Parathyroid adenoma (tissue), 2 donors: ENCODE measurements at regions not wholly inside any gene's neighbourhood (a gene's known extent, or its start where the extent isn't known, plus 50 kb on each side); places are given as distances from the start of the nearest gene placed in this dataset.

Experiments used
- H2AFZ ChIP-seq: fragments of 300-600 bp; sonication (generic); one replicate; pipeline ENCODE4 v1.7.0; 2017; ENCODE audit warnings: antibody characterized with exemption, mild to moderate bottlenecking
- H3K27ac ChIP-seq: fragments of 300-600 bp; sonication (generic); one replicate; pipeline ENCODE4 v1.7.0; 2017
- H3K27me3 ChIP-seq: fragments of 300-600 bp; sonication (generic); one replicate; pipeline ENCODE4 v1.7.0; 2017; ENCODE audit warnings: low read length; ENCODE audit not compliant: control insufficient read depth, insufficient read depth
- H3K36me3 ChIP-seq: fragments of 300-600 bp; sonication (generic); one replicate; pipeline ENCODE4 v1.7.0; 2017; ENCODE audit warnings: low read length; ENCODE audit not compliant: control insufficient read depth, insufficient read depth
- H3K4me1 ChIP-seq: fragments of 300-600 bp; sonication (generic); one replicate; pipeline ENCODE4 v1.7.0; 2017; ENCODE audit warnings: control low read depth
- H3K4me2 ChIP-seq: fragments of 300-600 bp; sonication (generic); one replicate; pipeline ENCODE4 v1.7.0; 2017; ENCODE audit warnings: low read length
- H3K4me3 ChIP-seq: fragments of 300-600 bp; sonication (generic); one replicate; pipeline ENCODE4 v1.7.0; 2017; ENCODE audit warnings: low read depth, low read length
- H3K79me2 ChIP-seq: fragments of 300-600 bp; sonication (generic); one replicate; pipeline ENCODE4 v1.7.0; 2017; ENCODE audit warnings: control low read depth
- H3K9ac ChIP-seq: fragments of 300-600 bp; sonication (generic); one replicate; pipeline ENCODE4 v1.7.0; 2017; ENCODE audit warnings: mild to moderate bottlenecking
- H3K9me3 ChIP-seq: fragments of 300-600 bp; sonication (generic); one replicate; pipeline ENCODE4 v1.7.0; 2017; ENCODE audit warnings: low read length; ENCODE audit not compliant: control insufficient read depth
- CTCF ChIP-seq: fragments of 300-600 bp; sonication (generic); IDR thresholded peaks from one replicate; pipeline ENCODE4 v1.7.0; 2017; ENCODE audit warnings: antibody characterized with exemption, mild to moderate bottlenecking
- donor health status: primary hyperparathyroidism.

DNA sequence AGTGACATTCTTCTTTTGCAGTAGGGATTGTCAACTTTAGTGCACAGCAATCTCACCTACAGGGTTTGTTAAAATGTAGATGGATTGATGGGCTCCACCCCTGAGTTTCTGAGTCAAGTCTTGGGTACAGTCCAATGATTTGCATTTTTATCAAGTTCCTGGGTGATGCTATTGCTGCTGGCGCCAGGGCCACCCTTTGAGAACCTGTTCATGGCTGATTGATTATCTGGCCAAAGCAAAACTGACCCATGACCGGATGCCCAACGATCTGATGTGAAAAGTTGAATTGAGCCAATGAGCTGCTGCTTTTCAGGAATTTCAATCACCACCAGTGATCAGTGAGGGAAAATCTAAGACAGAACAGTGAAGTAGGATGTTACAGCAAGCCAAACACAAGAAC, 675.3 kb downstream of the TMEM182 start:
- TF ChIP-seq CTCF, result no peak
- H3K27me3 ChIP-seq, result no peaks in the 10 kb centered on the region
- H3K4me2 ChIP-seq, result no peak overlapping the region
- no peaks in the 10 kb centered on the region for H3K79me2 ChIP-seq
- no peak overlapping the region for H2AFZ ChIP-seq
- H3K4me3 ChIP-seq, result no peak overlapping the region
- no peaks in the 10 kb centered on the region for H3K4me1 ChIP-seq
- no peaks in the 10 kb centered on the region for H3K36me3 ChIP-seq
- H3K9me3 ChIP-seq, result no peaks in the 10 kb centered on the region
- no peak overlapping the region for H3K9ac ChIP-seq
- no peak overlapping the region for H3K27ac ChIP-seq

DNA sequence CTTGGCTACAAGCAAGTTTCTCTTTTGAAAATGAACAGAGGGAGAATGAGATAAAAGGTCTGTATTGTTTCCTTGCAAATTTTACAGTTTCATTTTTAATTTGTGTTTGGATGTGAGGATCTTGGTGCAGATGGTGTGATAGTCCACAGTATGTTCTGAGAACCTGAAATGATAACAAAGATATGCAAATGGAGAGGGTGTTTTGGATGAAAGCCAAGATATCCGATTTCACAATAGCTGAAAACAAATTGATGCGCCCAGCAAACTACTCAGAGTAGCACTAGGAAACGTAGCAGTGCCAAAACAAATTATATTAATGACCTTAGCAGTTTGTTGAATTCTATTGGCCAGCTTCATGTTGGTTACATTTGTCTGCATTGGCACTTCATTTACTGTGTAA, 683.5 kb downstream of the TMEM182 start:
- no peak for TF ChIP-seq CTCF
- no peak overlapping the region for H3K27ac ChIP-seq
- H3K27me3 ChIP-seq, result no peaks in the 10 kb centered on the region
- no peak overlapping the region for H3K9ac ChIP-seq
- no peaks in the 10 kb centered on the region for H3K36me3 ChIP-seq
- H3K4me2 ChIP-seq, result no peak overlapping the region
- no peak overlapping the region for H3K4me3 ChIP-seq
- H3K4me1 ChIP-seq, result no peaks in the 10 kb centered on the region
- no peaks in the 10 kb centered on the region for H3K79me2 ChIP-seq
- no peak overlapping the region for H2AFZ ChIP-seq
- H3K9me3 ChIP-seq, result no peaks in the 10 kb centered on the region

DNA sequence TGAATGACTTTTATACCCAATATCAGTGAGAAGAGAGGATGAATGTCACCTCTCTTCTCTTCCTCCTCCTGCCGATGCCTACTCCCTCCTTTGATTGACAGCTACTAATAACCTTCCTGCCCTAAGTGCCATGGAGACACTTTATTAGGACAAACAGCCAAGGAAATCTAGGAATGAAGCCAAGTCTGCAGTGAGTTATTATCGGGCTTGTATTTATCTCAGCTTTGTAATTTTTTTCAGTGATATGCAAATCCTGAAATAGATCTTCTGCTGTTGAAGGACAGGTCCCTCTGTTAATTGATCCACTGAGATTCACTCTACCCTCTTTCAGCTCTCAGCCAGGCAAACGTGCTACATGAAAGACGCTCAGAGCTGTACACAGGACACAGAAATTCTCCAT, 686.7 kb downstream of the TMEM182 start:
- Histone ChIP-seq H3K4me1 (no peaks in the 10 kb centered on the region), H3K9ac (no peak overlapping the region), H3K4me3 (no peak overlapping the region), H3K36me3 (no peaks in the 10 kb centered on the region), H3K4me2 (no peak overlapping the region), H2AFZ (no peak overlapping the region), H3K79me2 (no peaks in the 10 kb centered on the region), H3K27me3 (no peaks in the 10 kb centered on the region), H3K9me3 (no peaks in the 10 kb centered on the region), H3K27ac (no peak overlapping the region)
- TF ChIP-seq CTCF, result no peak

DNA sequence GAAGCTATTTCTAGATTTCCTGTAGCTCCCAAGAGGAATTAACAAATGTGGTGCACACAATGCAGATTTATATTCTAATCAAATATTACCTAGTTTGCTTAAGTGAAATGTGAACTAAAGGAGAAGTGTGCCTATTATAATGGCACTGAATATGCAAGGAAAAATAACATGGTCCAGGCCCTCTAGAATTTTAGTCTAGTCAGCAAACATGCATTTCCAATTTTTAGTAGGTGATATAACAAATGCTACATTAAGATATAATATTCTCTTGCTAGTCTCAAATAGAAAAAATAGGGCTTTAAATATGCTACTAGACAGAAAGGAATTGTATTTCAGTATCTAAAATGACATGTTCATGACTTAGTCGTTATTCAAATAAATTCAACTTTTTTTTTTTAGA, 689.5 kb downstream of the TMEM182 start:
- Histone ChIP-seq H3K27me3 (no peaks in the 10 kb centered on the region), H3K4me2 (no peak overlapping the region), H3K4me1 (no peaks in the 10 kb centered on the region), H3K9me3 (no peaks in the 10 kb centered on the region), H3K27ac (no peak overlapping the region), H2AFZ (no peak overlapping the region), H3K9ac (no peak overlapping the region), H3K79me2 (no peaks in the 10 kb centered on the region), H3K36me3 (no peaks in the 10 kb centered on the region), H3K4me3 (no peak overlapping the region)
- TF ChIP-seq CTCF, result no peak

GRCh38 chr2:103459283-103459682, 697.5 kb downstream of the TMEM182 start:
- Histone ChIP-seq H3K27ac (no peak overlapping the region), H3K4me3 (no peak overlapping the region), H3K4me1 (no peaks in the 10 kb centered on the region), H3K36me3 (no peaks in the 10 kb centered on the region), H3K27me3 (no peaks in the 10 kb centered on the region), H3K9ac (no peak overlapping the region), H3K79me2 (no peaks in the 10 kb centered on the region), H3K9me3 (no peaks in the 10 kb centered on the region), H3K4me2 (no peak overlapping the region), H2AFZ (no peak overlapping the region)
- no peak for TF ChIP-seq CTCF
